ENCODE measurements at regions not wholly inside any gene's neighbourhood (a gene's known extent, or its start where the extent isn't known, plus 50 kb on each side); places are given as distances from the start of the nearest gene placed in this dataset.
"Not testable (repeated sequence)": the region's sequence is repeated elsewhere in the genome, so short reads cannot be mapped to it uniquely, and the experiment has no call there.

- no peaks in the 10 kb centered on the region for H3K36me3 ChIP-seq (ENCODE audit: control insufficient read depth in 2 of 3, insufficient read depth in 3 of 3, low read length in 3 of 3)
- no peaks in the 10 kb centered on the region for H3K4me1 ChIP-seq (ENCODE audit: control insufficient read depth in 2 of 3, insufficient read depth in 2 of 3, low read depth in 1 of 3, low read length in 3 of 3)
- DNase-seq = no peak
- H3K27ac ChIP-seq (ENCODE audit: low read depth in 2 of 2, low read length in 2 of 2) = no peak overlapping the region
- FAIRE-seq = no peak
- intact Hi-C loops (cut with DNase I) = no loop called here
- TF ChIP-seq, protein P1, sequence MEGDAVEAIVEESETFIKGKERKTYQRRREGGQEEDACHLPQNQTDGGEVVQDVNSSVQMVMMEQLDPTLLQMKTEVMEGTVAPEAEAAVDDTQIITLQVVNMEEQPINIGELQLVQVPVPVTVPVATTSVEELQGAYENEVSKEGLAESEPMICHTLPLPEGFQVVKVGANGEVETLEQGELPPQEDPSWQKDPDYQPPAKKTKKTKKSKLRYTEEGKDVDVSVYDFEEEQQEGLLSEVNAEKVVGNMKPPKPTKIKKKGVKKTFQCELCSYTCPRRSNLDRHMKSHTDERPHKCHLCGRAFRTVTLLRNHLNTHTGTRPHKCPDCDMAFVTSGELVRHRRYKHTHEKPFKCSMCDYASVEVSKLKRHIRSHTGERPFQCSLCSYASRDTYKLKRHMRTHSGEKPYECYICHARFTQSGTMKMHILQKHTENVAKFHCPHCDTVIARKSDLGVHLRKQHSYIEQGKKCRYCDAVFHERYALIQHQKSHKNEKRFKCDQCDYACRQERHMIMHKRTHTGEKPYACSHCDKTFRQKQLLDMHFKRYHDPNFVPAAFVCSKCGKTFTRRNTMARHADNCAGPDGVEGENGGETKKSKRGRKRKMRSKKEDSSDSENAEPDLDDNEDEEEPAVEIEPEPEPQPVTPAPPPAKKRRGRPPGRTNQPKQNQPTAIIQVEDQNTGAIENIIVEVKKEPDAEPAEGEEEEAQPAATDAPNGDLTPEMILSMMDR (IDR thresholded peaks at IDR 0.05; ENCODE audit: borderline replicate concordance, extremely low read depth, insufficient read depth) = no peak
- no peaks in the 10 kb centered on the region for H3K27me3 ChIP-seq (ENCODE audit: control insufficient read depth, insufficient read depth, low read length)
- no peak overlapping the region for H3K9ac ChIP-seq (ENCODE audit: low read length in 3 of 3)
- H3K9me3 ChIP-seq (ENCODE audit: control insufficient read depth in 2 of 3, insufficient read depth in 1 of 3, low read length in 3 of 3) = no peaks in the 10 kb centered on the region
- H3K4me3 ChIP-seq (ENCODE audit: low read length in 3 of 3) = no peak overlapping the region
Measured at GRCh38 chr4:84317513-84317912, 181.6 kb downstream of the NKX6-1 start.

- TF ChIP-seq, protein P1 (IDR thresholded peaks at IDR 0.05; ENCODE audit: borderline replicate concordance, extremely low read depth, insufficient read depth) = no peak
- Histone ChIP-seq H3K27ac (ENCODE audit: low read depth in 2 of 2, low read length in 2 of 2) (no peak overlapping the region), H3K36me3 (ENCODE audit: control insufficient read depth in 2 of 3, insufficient read depth in 3 of 3, low read length in 3 of 3) (no peaks in the 10 kb centered on the region), H3K9ac (ENCODE audit: low read length in 3 of 3) (no peak overlapping the region), H3K4me3 (ENCODE audit: low read length in 3 of 3) (no peak overlapping the region), H3K4me1 (ENCODE audit: control insufficient read depth in 2 of 3, insufficient read depth in 2 of 3, low read depth in 1 of 3, low read length in 3 of 3) (no peaks in the 10 kb centered on the region), H3K9me3 (ENCODE audit: control insufficient read depth in 2 of 3, insufficient read depth in 1 of 3, low read length in 3 of 3) (no peaks in the 10 kb centered on the region), H3K27me3 (ENCODE audit: control insufficient read depth, insufficient read depth, low read length) (no peaks in the 10 kb centered on the region)
- FAIRE-seq (no peak), DNase-seq (no peak)
- intact Hi-C loops (cut with DNase I) = no loop called here
Measured at GRCh38 chr4:84312426-84313012, 186.6 kb downstream of the NKX6-1 start.

- no peak overlapping the region for H3K27ac ChIP-seq (ENCODE audit: low read depth in 2 of 2, low read length in 2 of 2)
- no peaks in the 10 kb centered on the region for H3K9me3 ChIP-seq (ENCODE audit: control insufficient read depth in 2 of 3, insufficient read depth in 1 of 3, low read length in 3 of 3)
- no peak overlapping the region for H3K9ac ChIP-seq (ENCODE audit: low read length in 3 of 3)
- DNase-seq (no peak), FAIRE-seq (no peak)
- H3K4me1 ChIP-seq (ENCODE audit: control insufficient read depth in 2 of 3, insufficient read depth in 2 of 3, low read depth in 1 of 3, low read length in 3 of 3) = no peaks in the 10 kb centered on the region
- intact Hi-C loops (cut with DNase I) = no loop called here
- no peak overlapping the region for H3K4me3 ChIP-seq (ENCODE audit: low read length in 3 of 3)
- no peaks in the 10 kb centered on the region for H3K36me3 ChIP-seq (ENCODE audit: control insufficient read depth in 2 of 3, insufficient read depth in 3 of 3, low read length in 3 of 3)
- no peaks in the 10 kb centered on the region for H3K27me3 ChIP-seq (ENCODE audit: control insufficient read depth, insufficient read depth, low read length)
- TF ChIP-seq, protein P1 (IDR thresholded peaks at IDR 0.05; ENCODE audit: borderline replicate concordance, extremely low read depth, insufficient read depth) = no peak
Measured at GRCh38 chr4:84309191-84309590, 189.9 kb downstream of the NKX6-1 start.

GRCh38 chr4:84298719-84299254, 200.3 kb downstream of the NKX6-1 start:
- not testable (repeated sequence) for H3K27ac ChIP-seq (ENCODE audit: low read depth in 2 of 2, low read length in 2 of 2); DNase-seq; H3K4me1 ChIP-seq (ENCODE audit: control insufficient read depth in 2 of 3, insufficient read depth in 2 of 3, low read depth in 1 of 3, low read length in 3 of 3)

More at GRCh38 chr4:84298719-84299254, 200.3 kb downstream of the NKX6-1 start:
- FAIRE-seq; H3K36me3 ChIP-seq (ENCODE audit: control insufficient read depth in 2 of 3, insufficient read depth in 3 of 3, low read length in 3 of 3); H3K9ac ChIP-seq (ENCODE audit: low read length in 3 of 3); H3K27me3 ChIP-seq (ENCODE audit: control insufficient read depth, insufficient read depth, low read length); H3K4me3 ChIP-seq (ENCODE audit: low read length in 3 of 3); intact Hi-C loops (cut with DNase I); H3K9me3 ChIP-seq (ENCODE audit: control insufficient read depth in 2 of 3, insufficient read depth in 1 of 3, low read length in 3 of 3): not testable (repeated sequence)
